GM19023 (cell line): ENCODE measurements at regions not wholly inside any gene's neighbourhood (a gene's known extent, or its start where the extent isn't known, plus 50 kb on each side); places are given as distances from the start of the nearest gene placed in this dataset.
"Not testable (repeated sequence)": the region's sequence is repeated elsewhere in the genome, so short reads cannot be mapped to it uniquely, and the experiment has no call there.

Experiments used
- ATAC-seq: cut with Tn5 transposase; IDR thresholded peaks from one replicate; pipeline ENCODE4 v1.9.1; 2021; ENCODE audit warnings: mild to moderate bottlenecking, moderate library complexity; ENCODE audit not compliant: unreplicated experiment

DNA sequence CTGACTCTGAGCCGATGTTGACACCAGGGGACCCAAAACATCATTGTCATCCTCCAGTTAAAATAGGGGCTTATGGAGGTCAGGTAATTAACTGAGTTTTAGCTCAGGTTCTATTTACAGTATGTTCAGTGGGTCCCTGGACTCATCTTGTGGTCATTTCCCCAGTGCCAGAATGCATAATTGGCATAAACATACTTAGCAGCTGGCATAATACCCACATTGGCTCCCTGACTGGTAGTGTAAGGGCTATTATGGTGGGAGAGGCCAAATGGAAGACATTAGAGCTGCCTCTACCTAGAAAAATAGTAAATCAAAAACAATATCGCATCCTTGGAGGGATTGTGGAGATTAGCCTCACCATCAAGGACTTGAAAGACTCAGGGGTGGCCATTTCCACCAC lies 350.9 kb downstream of the C12orf75 start:
- no peak for ATAC-seq

DNA sequence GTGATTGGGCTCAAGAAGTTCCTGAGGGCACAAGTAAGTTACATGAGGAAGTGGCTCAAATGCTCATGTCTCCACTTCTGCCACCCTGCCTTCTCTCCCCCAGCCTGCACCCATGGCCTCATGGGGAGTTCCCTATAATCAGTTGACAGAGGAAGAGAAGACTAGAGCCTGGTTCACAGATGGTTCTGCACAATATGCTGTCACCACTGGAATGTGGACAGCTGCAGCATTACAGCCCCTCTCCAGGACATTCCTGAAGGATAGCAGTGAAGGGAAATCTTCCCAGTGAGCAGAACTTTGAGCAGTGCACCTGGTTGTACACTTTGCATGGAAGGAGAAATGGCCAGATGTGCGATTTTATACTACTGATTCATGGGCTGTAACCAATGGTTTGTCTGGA lies 352.3 kb downstream of the C12orf75 start:
- ATAC-seq: not testable (repeated sequence)

DNA sequence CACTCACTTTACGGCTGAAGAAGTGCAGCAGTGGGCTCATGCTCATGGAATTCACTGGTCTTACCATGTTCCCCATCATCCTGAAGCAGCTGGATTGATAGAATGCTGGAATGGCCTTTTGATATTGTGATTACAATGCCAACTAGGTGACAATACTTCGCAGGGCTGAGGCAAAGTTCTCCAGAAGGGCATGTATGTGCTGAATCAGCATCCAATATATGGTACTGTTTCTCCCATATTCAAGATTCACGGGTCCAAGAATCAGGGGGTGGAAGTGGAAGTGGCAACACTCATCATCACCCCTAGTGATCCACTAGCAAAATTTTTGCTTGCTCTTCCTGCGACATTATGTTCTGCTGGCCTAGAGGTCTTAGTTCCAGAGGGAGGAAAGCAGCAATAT lies 353.3 kb downstream of the C12orf75 start:
- not testable (repeated sequence) for ATAC-seq

GRCh38 chr12:105698075-105698474 lies 367.6 kb downstream of the C12orf75 start:
- no peak for ATAC-seq

DNA sequence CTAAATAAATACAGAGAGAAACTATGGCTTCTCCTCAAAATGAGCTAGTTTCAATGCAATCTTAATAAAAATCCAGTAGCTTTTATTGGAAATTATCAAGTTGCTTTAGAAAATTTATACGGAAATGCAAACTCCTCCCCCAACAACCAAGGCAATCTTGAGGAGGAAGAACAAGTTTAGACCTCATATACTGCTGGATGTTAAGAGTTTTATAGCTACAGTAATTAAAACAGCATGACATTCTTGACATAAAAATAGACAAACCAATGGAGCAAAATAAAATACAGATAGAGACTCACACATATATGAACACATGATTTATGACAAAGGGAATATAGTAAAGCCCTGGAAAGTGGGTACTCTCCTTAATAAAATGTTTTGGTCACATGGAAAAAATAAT lies 368.7 kb downstream of the C12orf75 start:
- no peak for ATAC-seq

- ATAC-seq: no peak
Observed at GRCh38 chr12:105704787-105705186, 374.3 kb downstream of the C12orf75 start.

DNA sequence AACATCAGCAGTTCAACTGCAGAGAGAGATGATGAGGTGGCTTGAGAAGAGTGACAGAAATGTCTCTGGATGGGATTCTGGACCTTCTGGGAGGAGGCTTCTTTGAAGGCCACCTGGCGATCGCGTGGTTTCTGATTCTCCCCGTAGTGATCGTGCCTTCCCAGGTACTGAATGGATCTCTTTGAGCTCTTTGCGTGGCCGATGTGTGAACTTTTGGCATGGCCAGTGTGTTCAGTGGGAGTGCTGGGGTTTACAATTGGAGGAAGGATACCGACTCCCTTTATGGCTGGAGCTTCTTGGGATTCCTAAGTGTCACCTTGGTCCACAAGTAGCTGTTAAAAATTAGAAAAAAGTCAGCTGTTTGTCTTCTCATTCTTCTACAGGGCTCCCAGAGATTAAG lies 374.7 kb downstream of the C12orf75 start:
- no peak for ATAC-seq

GRCh38 chr12:105705765-105706164 lies 375.3 kb downstream of the C12orf75 start:
- ATAC-seq: no peak

DNA sequence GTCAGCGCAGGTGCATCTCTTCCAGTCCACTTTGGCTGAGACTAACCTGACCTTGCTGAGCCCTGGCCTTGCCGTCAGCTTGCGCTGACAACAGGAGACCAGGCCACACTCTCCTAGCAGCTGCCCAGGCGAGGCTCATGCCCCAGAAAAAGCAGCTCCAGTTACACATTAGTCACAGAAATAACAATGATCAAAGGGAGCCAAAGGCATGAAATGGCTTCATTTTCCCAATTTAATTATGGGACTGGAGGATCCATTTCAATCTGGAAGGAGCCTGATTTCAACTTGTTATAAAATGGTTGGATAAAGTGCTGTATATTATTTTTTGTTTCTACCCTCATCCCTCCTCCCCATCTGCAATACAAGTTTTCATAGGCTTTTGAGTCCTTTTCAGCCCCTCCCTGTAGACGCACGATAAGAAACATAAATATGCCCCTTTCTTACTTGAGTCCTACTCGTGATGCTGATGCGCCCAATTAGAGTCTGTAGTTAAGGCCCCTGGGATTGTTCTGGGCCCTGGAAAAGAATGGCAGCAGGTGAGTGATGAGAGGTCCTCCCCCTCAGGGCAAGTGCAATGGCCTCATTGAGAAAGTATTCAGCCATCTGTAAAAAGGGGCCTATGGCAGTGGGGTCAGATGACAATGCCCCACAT lies 376.0 kb downstream of the C12orf75 start:
- ATAC-seq: no peak

GRCh38 chr12:105706973-105707334 lies 376.5 kb downstream of the C12orf75 start:
- ATAC-seq: no peak

GRCh38 chr12:105713606-105714305 lies 383.3 kb downstream of the C12orf75 start:
- ATAC-seq: no peak

- no peak for ATAC-seq
Observed at GRCh38 chr12:105716621-105717020, 386.1 kb downstream of the C12orf75 start.

- ATAC-seq: peak; percentile 78
Observed at GRCh38 chr12:105721051-105721825, 390.7 kb downstream of the C12orf75 start.

DNA sequence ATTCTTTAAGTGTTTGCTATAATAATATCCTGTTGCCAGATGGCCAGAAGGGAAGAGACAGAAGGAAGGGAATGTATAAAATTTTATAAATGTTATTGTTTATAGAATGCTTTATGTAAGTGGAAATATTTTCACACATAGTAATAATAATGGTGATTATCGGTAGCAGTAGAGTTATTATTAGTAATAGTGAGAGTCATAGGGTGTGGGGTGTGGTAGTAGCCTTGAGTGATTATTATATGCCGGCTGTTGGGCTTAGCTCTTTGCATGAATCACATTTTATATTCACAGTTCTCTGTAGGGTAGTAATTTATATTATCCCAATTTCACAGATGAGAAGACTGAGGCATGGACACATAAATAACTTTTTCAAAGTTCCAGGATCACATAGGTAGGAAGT lies 391.4 kb downstream of the C12orf75 start:
- ATAC-seq: no peak

GRCh38 chr12:105723066-105723465 lies 392.6 kb downstream of the C12orf75 start:
- ATAC-seq: no peak

DNA sequence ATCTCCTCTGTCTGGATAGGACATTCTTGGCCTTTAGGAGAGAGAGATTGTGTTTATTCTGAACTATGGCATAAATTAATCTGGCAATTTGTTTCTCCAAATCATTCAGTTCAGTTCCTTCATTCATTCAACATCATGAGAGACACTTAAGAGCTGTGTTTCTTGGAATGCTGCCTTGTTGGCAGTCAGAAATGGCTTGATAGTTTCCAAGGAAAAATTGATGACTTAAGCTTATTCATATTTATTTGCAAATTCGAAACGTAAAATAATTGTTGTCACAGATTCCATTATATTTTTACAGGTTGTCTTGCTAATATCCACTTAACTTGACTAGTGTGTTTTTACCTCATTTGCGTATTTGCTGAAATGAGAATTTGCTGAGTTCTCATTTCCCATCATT lies 393.0 kb downstream of the C12orf75 start:
- ATAC-seq: no peak

DNA sequence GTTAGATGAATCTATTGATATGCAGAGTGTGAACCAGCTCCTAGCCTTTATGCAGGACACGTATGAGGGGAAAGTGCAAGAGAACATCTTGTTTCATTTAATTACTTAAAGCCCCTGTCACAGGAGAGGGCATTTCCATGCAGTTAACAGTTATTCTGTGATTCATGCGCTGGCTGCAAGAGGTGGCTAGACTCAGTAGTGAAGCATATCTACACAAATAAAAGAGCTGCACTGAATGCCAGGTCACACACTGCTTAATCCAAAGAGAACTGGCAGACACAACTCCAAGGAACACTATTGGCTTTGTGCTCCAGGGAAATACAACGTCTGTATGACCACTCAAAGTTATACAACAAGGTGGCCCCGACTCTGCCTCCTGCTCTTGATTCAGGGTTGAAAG lies 394.1 kb downstream of the C12orf75 start:
- ATAC-seq: no peak

GRCh38 chr12:105725054-105725453 lies 394.6 kb downstream of the C12orf75 start:
- ATAC-seq: no peak

- ATAC-seq: no peak
Observed at GRCh38 chr12:105729181-105729771, 398.8 kb downstream of the C12orf75 start.

DNA sequence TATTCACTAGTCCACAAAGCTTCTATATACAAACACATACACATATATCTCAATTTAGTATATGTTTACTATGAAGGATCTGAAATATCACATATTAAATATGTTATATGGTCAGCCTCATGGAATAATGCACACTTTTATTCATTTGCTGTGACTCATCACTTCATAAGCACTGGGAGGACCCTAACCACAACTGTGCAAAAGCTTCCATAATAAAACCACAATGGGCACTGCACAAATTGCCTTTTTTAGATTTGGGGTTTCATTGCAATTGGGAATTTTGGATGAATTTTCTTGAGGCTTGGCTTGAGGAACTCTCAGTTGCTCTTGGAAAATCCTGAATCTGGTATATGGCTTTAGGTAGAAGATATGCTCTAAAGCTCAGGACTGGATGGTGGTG lies 399.4 kb downstream of the C12orf75 start:
- no peak for ATAC-seq

GRCh38 chr12:105733579-105733978 lies 403.1 kb downstream of the C12orf75 start:
- no peak for ATAC-seq

- ATAC-seq: no peak
Observed at GRCh38 chr12:105736498-105736897, 402.3 kb downstream of the NUAK1 start.
